SK-N-SH (cell line): ENCODE measurements at regions not wholly inside any gene's neighbourhood (a gene's known extent, or its start where the extent isn't known, plus 50 kb on each side); places are given as distances from the start of the nearest gene placed in this dataset.
A peak's percentile ranks its signal among the peaks of the same experiment; 100 is the strongest.

ENCODE experiments used
- CTCF ChIA-PET: fragments of 300-600, 350-600 bp; formaldehyde crosslinking; extraction: SDS; loops from one replicate; lab custom pipeline; 2021; lab: Yijun Ruan, JAX
- POLR2A ChIA-PET: fragments of 350-600 bp; sonication (Branson Sonifier 250); formaldehyde crosslinking; extraction: SDS; loops from one replicate; lab custom pipeline; 2020; ENCODE audit warnings: antibody characterized with exemption, inconsistent platforms; lab: Yijun Ruan, JAX
- DNase-seq: peaks from one replicate; pipeline ENCODE4 v3.0.0; 2012
- H2AFZ ChIP-seq: fragments of 200-600 bp; sonication (generic); 2 replicates; pipeline ENCODE4 v1.8.1; 2016; ENCODE audit warnings: antibody characterized with exemption, mild to moderate bottlenecking, low read depth
- H3F3A ChIP-seq: fragments of 200-600 bp; sonication (generic); replicated peaks from 2 replicates; pipeline ENCODE3; 2016; ENCODE audit warnings: antibody characterized with exemption, mild to moderate bottlenecking; ENCODE audit not compliant: insufficient read depth
- H3K27ac ChIP-seq, 2 experiments: fragments of 200-500 bp in 1 of 2; fragments of 200-600 bp in 1 of 2; sonication (Bioruptor generic) in 1 of 2; sonication (generic), shearing (Covaris generic) in 1 of 2; 2 replicates each; pipeline versions ENCODE4 v1.5.1 to v1.6.1; 2014 to 2016; ENCODE audit warnings: low read depth in 2 of 2, inconsistent platforms in 1 of 2, low read length in 1 of 2, mild to moderate bottlenecking in 1 of 2, mixed read lengths in 1 of 2
- H3K27me3 ChIP-seq: fragments of 200-600 bp; sonication (generic), shearing (Covaris generic); 2 replicates; pipeline ENCODE4 v1.6.1; 2016; ENCODE audit warnings: mixed run types; ENCODE audit not compliant: insufficient read depth
- H3K36me3 ChIP-seq, 2 experiments: fragments of 200-500 bp in 1 of 2; fragments of 200-600 bp in 1 of 2; sonication (Bioruptor generic) in 1 of 2; sonication (generic) in 1 of 2; replicated peaks in 1 of 2; 2 replicates each; pipeline versions ENCODE3 to v1.5.1; 2014 to 2016; ENCODE audit warnings: low read length in 1 of 2, mild to moderate bottlenecking in 1 of 2; ENCODE audit not compliant: insufficient read depth in 2 of 2, control insufficient read depth in 1 of 2
- H3K4me1 ChIP-seq, 2 experiments: fragments of 200-500 bp in 1 of 2; fragments of 200-600 bp in 1 of 2; sonication (Bioruptor generic) in 1 of 2; sonication (generic), shearing (Covaris generic) in 1 of 2; 2 replicates each; pipeline versions ENCODE4 v1.5.1 to v1.6.1; 2014 to 2016; ENCODE audit warnings: low read depth in 1 of 2, low read length in 1 of 2, mixed run types in 1 of 2; ENCODE audit not compliant: insufficient read depth in 2 of 2, control insufficient read depth in 1 of 2
- H3K4me2 ChIP-seq: fragments of 200-600 bp; sonication (generic), shearing (Covaris generic); 2 replicates; pipeline ENCODE4 v1.6.1; 2017; ENCODE audit warnings: mixed run types
- H3K4me3 ChIP-seq, 2 experiments: fragments of 200-500 bp in 1 of 2; fragments of 200-600 bp in 1 of 2; sonication (Bioruptor generic) in 1 of 2; sonication (generic), shearing (Covaris generic) in 1 of 2; 2 replicates each; pipeline versions ENCODE4 v1.5.1 to v1.8.1; 2014 to 2016; ENCODE audit warnings: low read depth in 2 of 2, inconsistent platforms in 1 of 2, low read length in 1 of 2, mild to moderate bottlenecking in 1 of 2, mixed read lengths in 1 of 2, moderate library complexity in 1 of 2
- H3K79me2 ChIP-seq: fragments of 200-600 bp; sonication (generic); 2 replicates; pipeline ENCODE4 v1.8.1; 2017; ENCODE audit warnings: mild to moderate bottlenecking; ENCODE audit not compliant: insufficient read depth
- H3K9ac ChIP-seq: fragments of 200-600 bp; sonication (generic); 2 replicates; pipeline ENCODE4 v1.6.1; 2017; ENCODE audit warnings: mixed run types
- H3K9me2 ChIP-seq: fragments of 200-600 bp; sonication (generic); 2 replicates; pipeline ENCODE4 v1.6.1; 2017; ENCODE audit warnings: mixed run types
- H3K9me3 ChIP-seq: fragments of 200-600 bp; sonication (generic); 2 replicates; pipeline ENCODE4 v1.6.1; 2017; ENCODE audit warnings: mixed run types, mild to moderate bottlenecking, moderate library complexity
- H4K20me1 ChIP-seq: fragments of 200-600 bp; sonication (generic); 2 replicates; pipeline ENCODE4 v1.6.1; 2017; ENCODE audit warnings: mild to moderate bottlenecking, mixed run types; ENCODE audit not compliant: insufficient read depth
- CHD2 ChIP-seq: fragments of 150-350 bp; IDR thresholded peaks from 2 replicates; pipeline ENCODE4 v1.6.1; 2018; ENCODE audit warnings: low read length; ENCODE audit not compliant: partially characterized antibody
- EP300 ChIP-seq, 2 experiments: IDR thresholded peaks; 2 replicates each; pipeline versions ENCODE4 v1.4.0 to v1.6.1; 2012; ENCODE audit warnings: borderline replicate concordance in 1 of 2, low read depth in 1 of 2, low read length in 1 of 2
- GATA2 ChIP-seq: sonication (generic); formaldehyde crosslinking; IDR thresholded peaks from 2 replicates; pipeline ENCODE4 v1.5.0; 2020; ENCODE audit warnings: mild to moderate bottlenecking, missing genetic modification reagents
- JUND ChIP-seq: IDR thresholded peaks from 2 replicates; pipeline ENCODE4 v1.4.0; 2012
- NRF1 ChIP-seq: IDR thresholded peaks from 2 replicates; pipeline ENCODE4 v1.6.1; 2012; ENCODE audit warnings: low read depth, mild to moderate bottlenecking, low read length
- POLR2AphosphoS5 ChIP-seq: IDR thresholded peaks from 2 replicates; pipeline ENCODE4 v1.6.1; 2012; ENCODE audit warnings: low read depth, low read length
- RAD21 ChIP-seq: IDR thresholded peaks from 2 replicates; pipeline ENCODE4 v1.6.1; 2012; ENCODE audit warnings: mild to moderate bottlenecking, low read length
- RFX5 ChIP-seq: IDR thresholded peaks from 2 replicates; pipeline ENCODE4 v1.6.1; 2012; ENCODE audit warnings: mild to moderate bottlenecking, improper control_type of control experiment, low read length
- SMC3 ChIP-seq: IDR thresholded peaks from 2 replicates; pipeline ENCODE4 v1.6.1; 2012; ENCODE audit warnings: low read depth, low read length, improper control_type of control experiment
- TCF12 ChIP-seq: IDR thresholded peaks from 2 replicates; pipeline ENCODE4 v1.4.0; 2012
- TEAD4 ChIP-seq: IDR thresholded peaks from 2 replicates; pipeline ENCODE4 v1.4.0; 2012; ENCODE audit warnings: mild to moderate bottlenecking, borderline replicate concordance; ENCODE audit not compliant: insufficient read depth
- YY1 ChIP-seq: IDR thresholded peaks from 2 replicates; pipeline ENCODE4 v1.4.0; 2012; ENCODE audit warnings: low read depth, mild to moderate bottlenecking
- ZBTB33 ChIP-seq: IDR thresholded peaks from 2 replicates; pipeline ENCODE4 v1.4.0; 2012; ENCODE audit warnings: low read depth, borderline replicate concordance
- WGBS: methylation state at CpG from one replicate; pipeline ENCODE4 v1.1.6; 2017; ENCODE audit warnings: low lambda C conversion rate; 5-methylcytosine and 5-hydroxymethylcytosine counted together
- TF ChIP-seq, protein P1 (sequence below): IDR thresholded peaks from 2 replicates; pipeline ENCODE4 v1.6.1; 2012; ENCODE audit warnings: mild to moderate bottlenecking, low read depth, low read length, moderate library complexity
- TF ChIP-seq, protein P2 (sequence below): IDR thresholded peaks from 2 replicates; pipeline ENCODE4 v1.4.0; 2012; ENCODE audit warnings: low read depth

DNA sequence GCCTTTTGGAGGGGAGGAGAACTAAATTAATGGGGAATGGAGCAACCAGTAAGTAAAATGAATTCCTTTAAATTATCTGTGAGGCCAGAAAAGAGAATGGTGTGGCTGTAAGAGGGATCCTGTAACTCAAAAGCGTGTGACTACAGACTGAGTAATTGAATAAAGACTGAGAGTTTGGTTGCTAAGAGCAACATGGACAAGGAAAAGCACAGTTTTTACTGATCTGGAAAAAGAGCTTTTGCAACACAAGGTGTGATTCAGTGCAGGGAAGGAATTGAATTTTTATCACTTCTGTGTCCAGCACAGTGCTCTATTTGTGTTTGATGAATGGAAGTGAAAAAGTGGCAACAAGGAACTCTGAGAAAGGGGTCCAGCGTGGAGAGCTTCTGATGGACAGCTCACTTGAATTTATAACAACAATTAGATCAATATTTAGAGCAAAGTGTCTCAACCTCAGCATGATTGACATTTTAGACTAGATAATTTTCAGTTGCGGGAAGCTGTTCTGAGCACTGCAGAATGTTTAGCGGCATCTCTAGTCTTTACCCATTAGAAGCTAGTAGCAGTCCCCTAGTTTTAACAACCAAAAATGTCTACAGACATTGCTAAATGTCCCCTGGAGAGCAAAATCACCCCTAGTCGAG is 202.8 kb upstream of the BDNF start:
- H3K4me2 ChIP-seq, result no peak overlapping the region
- TF ChIP-seq NRF1, result no peak
- TF ChIP-seq SMC3, result no peak
- TF ChIP-seq, protein P1, sequence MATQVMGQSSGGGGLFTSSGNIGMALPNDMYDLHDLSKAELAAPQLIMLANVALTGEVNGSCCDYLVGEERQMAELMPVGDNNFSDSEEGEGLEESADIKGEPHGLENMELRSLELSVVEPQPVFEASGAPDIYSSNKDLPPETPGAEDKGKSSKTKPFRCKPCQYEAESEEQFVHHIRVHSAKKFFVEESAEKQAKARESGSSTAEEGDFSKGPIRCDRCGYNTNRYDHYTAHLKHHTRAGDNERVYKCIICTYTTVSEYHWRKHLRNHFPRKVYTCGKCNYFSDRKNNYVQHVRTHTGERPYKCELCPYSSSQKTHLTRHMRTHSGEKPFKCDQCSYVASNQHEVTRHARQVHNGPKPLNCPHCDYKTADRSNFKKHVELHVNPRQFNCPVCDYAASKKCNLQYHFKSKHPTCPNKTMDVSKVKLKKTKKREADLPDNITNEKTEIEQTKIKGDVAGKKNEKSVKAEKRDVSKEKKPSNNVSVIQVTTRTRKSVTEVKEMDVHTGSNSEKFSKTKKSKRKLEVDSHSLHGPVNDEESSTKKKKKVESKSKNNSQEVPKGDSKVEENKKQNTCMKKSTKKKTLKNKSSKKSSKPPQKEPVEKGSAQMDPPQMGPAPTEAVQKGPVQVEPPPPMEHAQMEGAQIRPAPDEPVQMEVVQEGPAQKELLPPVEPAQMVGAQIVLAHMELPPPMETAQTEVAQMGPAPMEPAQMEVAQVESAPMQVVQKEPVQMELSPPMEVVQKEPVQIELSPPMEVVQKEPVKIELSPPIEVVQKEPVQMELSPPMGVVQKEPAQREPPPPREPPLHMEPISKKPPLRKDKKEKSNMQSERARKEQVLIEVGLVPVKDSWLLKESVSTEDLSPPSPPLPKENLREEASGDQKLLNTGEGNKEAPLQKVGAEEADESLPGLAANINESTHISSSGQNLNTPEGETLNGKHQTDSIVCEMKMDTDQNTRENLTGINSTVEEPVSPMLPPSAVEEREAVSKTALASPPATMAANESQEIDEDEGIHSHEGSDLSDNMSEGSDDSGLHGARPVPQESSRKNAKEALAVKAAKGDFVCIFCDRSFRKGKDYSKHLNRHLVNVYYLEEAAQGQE, result no peak
- TF ChIP-seq CHD2, result no peak
- no peak for TF ChIP-seq TCF12
- TF ChIP-seq GATA2 (CRISPR knock-in tag), result no peak
- TF ChIP-seq YY1, result no peak
- no peak for TF ChIP-seq ZBTB33
- TF ChIP-seq TEAD4, result no peak
- TF ChIP-seq RFX5, result no peak
- TF ChIP-seq JUND, result no peak
- TF ChIP-seq POLR2AphosphoS5, result no peak
- no peak for TF ChIP-seq RAD21
- TF ChIP-seq EP300 (IDR thresholded peaks at IDR 0.05; ENCODE audit: borderline replicate concordance in 1 of 2, low read depth in 1 of 2, low read length in 1 of 2), result no peak
- TF ChIP-seq, protein P2, sequence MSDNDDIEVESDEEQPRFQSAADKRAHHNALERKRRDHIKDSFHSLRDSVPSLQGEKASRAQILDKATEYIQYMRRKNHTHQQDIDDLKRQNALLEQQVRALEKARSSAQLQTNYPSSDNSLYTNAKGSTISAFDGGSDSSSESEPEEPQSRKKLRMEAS, result no peak
- no peak overlapping the region for H3K9ac ChIP-seq
- H4K20me1 ChIP-seq, result no peaks in the 10 kb centered on the region
- 62% methylated on average over 5 of the region's 5 CpGs for WGBS
- H3K4me1 ChIP-seq, result peaks cover 0 to 14% of the 10 kb centered on the region in 2 experiments; a peak in 2 of 4 replicates
- no peaks in the 10 kb centered on the region for H3K9me3 ChIP-seq
- peaks cover 23% of the 10 kb centered on the region for H3F3A ChIP-seq
- no peaks in the 10 kb centered on the region for H3K27me3 ChIP-seq
- H3K36me3 ChIP-seq, result no peaks in the 10 kb centered on the region
- DNase-seq, result no peak
- H3K9me2 ChIP-seq, result no peaks in the 10 kb centered on the region
- peak overlapping the region in 1 of 2 experiments; percentile 66; a peak in 2 of 4 replicates for H3K27ac ChIP-seq
- H2AFZ ChIP-seq, result no peak overlapping the region
- H3K4me3 ChIP-seq, result no peak overlapping the region
- H3K79me2 ChIP-seq, result no peaks in the 10 kb centered on the region
- ChIA-PET POLR2A (no interaction called here), CTCF (no interaction called here)
